ENCODE measurements at regions not wholly inside any gene's neighbourhood (a gene's known extent, or its start where the extent isn't known, plus 50 kb on each side); places are given as distances from the start of the nearest gene placed in this dataset.
A peak's percentile ranks its signal among the peaks of the same experiment; 100 is the strongest.

- Histone ChIP-seq H2AFZ (ENCODE audit: low read length, unreplicated experiment) (no peak overlapping the region), H3K36me3 (ENCODE audit: insufficient read depth, low read length) (no peaks in the 10 kb centered on the region), H3K27me3 (ENCODE audit: insufficient read depth, low read length) (no peaks in the 10 kb centered on the region), H3K27ac (ENCODE audit: low read depth, low read length) (no peak overlapping the region), H3K4me1 (ENCODE audit: control insufficient read depth, insufficient read depth, low read length, unreplicated experiment) (peaks cover 28% of the 10 kb centered on the region), H3K4me3 (ENCODE audit: low read depth, low read length) (no peak overlapping the region), H3K79me2 (ENCODE audit: control insufficient read depth, insufficient read depth, low read length, unreplicated experiment) (no peaks in the 10 kb centered on the region)
These were observed 338.8 kb downstream of the BCOR start for GRCh38 chrX:39758791-39759525.

DNA sequence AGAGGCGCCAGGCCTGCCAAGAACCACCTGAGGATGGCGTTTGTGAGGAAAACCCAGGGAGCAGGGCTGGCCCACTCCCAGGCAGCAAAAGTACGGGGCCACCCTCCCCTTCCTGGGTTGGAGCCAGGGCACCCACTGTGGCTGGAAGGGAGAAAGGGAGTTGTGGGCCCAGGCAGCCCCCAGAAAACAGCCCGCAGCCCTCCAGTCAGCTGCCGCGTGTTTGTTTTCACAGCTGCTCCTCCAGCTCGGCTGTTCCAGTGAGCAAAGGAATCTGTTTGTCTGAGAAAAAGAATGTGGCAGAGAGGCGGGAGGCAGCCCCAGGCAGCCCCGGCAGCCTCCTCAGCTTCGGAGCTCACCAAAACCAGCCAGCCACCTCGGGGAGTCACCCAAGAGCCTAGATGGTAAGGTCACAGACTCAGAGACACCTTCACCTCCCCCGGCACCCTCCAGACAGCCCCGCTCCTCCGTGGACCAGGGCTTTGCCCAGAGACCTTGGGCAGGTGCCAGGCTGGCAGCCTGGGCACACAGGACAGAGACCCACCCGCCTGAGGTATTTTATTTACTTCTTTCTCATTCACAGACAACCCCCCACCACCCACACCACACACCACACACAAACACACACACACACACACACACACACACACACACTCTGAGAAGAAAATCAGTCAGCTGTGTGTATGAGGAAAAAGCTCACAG, 338.1 kb downstream of the BCOR start:
- Histone ChIP-seq H3K27ac (ENCODE audit: low read depth, low read length) (no peak overlapping the region), H3K79me2 (ENCODE audit: control insufficient read depth, insufficient read depth, low read length, unreplicated experiment) (no peaks in the 10 kb centered on the region), H3K4me3 (ENCODE audit: low read depth, low read length) (no peak overlapping the region), H2AFZ (ENCODE audit: low read length, unreplicated experiment) (no peak overlapping the region), H3K36me3 (ENCODE audit: insufficient read depth, low read length) (no peaks in the 10 kb centered on the region), H3K27me3 (ENCODE audit: insufficient read depth, low read length) (no peaks in the 10 kb centered on the region), H3K4me1 (ENCODE audit: control insufficient read depth, insufficient read depth, low read length, unreplicated experiment) (peaks cover 25% of the 10 kb centered on the region)

DNA sequence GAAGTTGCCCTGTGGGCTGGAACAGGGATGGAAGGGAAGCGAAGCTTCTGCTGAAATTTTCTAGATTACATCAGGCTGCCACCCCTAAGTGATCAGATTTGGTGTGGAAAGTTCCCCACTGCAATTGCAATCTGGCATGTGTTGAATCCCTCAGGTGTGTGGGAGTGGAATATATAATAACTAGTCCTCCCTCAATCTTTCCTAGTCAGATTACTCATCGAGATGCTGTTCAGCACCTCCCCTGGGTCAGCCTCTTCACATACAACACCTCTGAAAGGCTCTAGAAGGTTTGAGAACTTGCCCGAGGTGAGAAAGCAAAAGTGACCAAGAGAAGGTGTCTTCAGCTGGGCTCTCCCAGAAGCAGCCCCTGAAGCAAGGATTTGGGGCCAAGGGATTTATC, 336.8 kb downstream of the BCOR start:
- Histone ChIP-seq H3K4me3 (ENCODE audit: low read depth, low read length) (no peak overlapping the region), H3K79me2 (ENCODE audit: control insufficient read depth, insufficient read depth, low read length, unreplicated experiment) (no peaks in the 10 kb centered on the region), H3K27ac (ENCODE audit: low read depth, low read length) (no peak overlapping the region)

DNA sequence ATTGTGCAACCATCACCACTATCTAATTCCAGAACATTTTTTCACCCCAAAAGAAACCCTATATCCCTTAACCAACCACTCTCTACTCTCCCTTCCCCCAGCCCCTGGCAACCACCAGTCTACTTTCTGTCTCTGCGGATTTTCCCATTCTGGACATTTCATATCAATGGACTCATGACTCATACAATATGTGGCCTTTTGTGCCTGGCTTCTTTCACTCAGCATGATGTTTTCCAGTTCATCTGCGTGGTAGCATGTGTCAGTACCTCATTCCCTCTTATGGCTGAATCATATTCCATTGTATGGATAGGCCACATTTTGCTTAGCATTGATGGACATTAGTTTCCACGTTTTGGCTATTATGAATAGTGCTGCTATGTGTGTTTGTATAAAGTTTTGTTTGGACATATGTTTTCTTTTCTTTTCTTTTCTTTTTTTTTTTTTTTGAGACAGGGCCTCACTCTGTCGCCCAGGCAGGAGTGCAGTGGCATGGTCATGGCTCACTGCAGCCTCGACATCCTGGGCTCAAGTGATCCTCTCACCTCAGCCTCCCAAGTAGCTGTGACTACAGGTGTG, 335.4 kb downstream of the BCOR start:
- Histone ChIP-seq H2AFZ (ENCODE audit: low read length, unreplicated experiment) (no peak overlapping the region), H3K4me1 (ENCODE audit: control insufficient read depth, insufficient read depth, low read length, unreplicated experiment) (peaks cover 13% of the 10 kb centered on the region), H3K79me2 (ENCODE audit: control insufficient read depth, insufficient read depth, low read length, unreplicated experiment) (no peaks in the 10 kb centered on the region), H3K4me3 (ENCODE audit: low read depth, low read length) (no peak overlapping the region), H3K27ac (ENCODE audit: low read depth, low read length) (peak overlapping the region; percentile 66), H3K36me3 (ENCODE audit: insufficient read depth, low read length) (no peaks in the 10 kb centered on the region), H3K27me3 (ENCODE audit: insufficient read depth, low read length) (no peaks in the 10 kb centered on the region)

More for the DNA sequence above, 336.8 kb downstream of the BCOR start:
- Histone ChIP-seq H3K27me3 (ENCODE audit: insufficient read depth, low read length) (no peaks in the 10 kb centered on the region), H3K4me1 (ENCODE audit: control insufficient read depth, insufficient read depth, low read length, unreplicated experiment) (peaks cover 18% of the 10 kb centered on the region), H2AFZ (ENCODE audit: low read length, unreplicated experiment) (no peak overlapping the region), H3K36me3 (ENCODE audit: insufficient read depth, low read length) (no peaks in the 10 kb centered on the region)

DNA sequence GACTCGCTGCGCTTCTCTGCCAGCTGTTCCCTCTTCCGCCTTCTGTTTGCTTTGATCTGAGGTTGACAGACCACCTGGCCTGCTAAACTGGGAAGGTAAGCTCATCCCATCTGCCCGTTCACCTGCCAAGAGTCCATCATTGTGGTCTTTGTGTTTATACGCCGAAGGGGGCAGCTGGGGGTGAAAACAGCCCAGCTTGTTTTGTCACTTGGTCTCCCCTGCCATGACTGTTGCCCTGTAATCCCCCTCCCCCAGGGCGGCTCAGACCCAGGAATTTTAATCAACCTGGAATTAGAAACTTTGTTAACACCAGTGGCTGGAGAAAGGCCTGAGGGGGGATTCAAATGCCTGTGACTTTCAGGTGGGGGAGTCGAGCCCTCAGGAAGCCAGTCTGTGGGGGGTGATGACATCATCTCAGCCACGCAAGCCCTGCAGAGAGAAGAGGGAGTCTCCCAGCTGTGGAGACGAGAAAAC, 333.3 kb downstream of the BCOR start:
- H3K36me3 ChIP-seq (ENCODE audit: insufficient read depth, low read length) = no peaks in the 10 kb centered on the region
- no peak overlapping the region for H2AFZ ChIP-seq (ENCODE audit: low read length, unreplicated experiment)
- H3K27me3 ChIP-seq (ENCODE audit: insufficient read depth, low read length) = no peaks in the 10 kb centered on the region
- peaks cover 11% of the 10 kb centered on the region for H3K4me1 ChIP-seq (ENCODE audit: control insufficient read depth, insufficient read depth, low read length, unreplicated experiment)
- H3K27ac ChIP-seq (ENCODE audit: low read depth, low read length) = no peak overlapping the region
- no peaks in the 10 kb centered on the region for H3K79me2 ChIP-seq (ENCODE audit: control insufficient read depth, insufficient read depth, low read length, unreplicated experiment)
- H3K4me3 ChIP-seq (ENCODE audit: low read depth, low read length) = no peak overlapping the region

DNA sequence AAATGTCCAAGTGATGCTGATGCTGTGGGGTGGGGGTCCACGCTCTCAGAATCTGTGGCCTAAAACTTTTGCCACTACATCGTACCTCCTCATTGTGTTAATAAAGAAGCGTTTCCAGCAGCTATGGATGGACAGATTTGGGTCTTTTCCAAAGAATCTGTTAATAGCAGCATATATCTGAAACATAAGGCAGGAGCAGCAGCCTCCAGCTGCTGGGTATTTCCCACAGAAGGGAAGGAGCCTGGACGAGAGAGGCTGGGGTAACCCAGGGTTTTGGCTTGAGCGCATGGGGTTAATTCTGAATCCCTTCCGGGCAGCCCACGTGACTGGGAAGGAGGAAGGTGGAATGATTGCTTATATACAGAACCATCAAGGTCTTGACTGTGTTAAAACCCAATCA, 332.4 kb downstream of the BCOR start:
- H2AFZ ChIP-seq (ENCODE audit: low read length, unreplicated experiment) = no peak overlapping the region
- no peaks in the 10 kb centered on the region for H3K36me3 ChIP-seq (ENCODE audit: insufficient read depth, low read length)
- H3K79me2 ChIP-seq (ENCODE audit: control insufficient read depth, insufficient read depth, low read length, unreplicated experiment) = no peaks in the 10 kb centered on the region
- no peak overlapping the region for H3K4me3 ChIP-seq (ENCODE audit: low read depth, low read length)
- H3K27me3 ChIP-seq (ENCODE audit: insufficient read depth, low read length) = no peaks in the 10 kb centered on the region
- H3K4me1 ChIP-seq (ENCODE audit: control insufficient read depth, insufficient read depth, low read length, unreplicated experiment) = peaks cover 11% of the 10 kb centered on the region
- H3K27ac ChIP-seq (ENCODE audit: low read depth, low read length) = no peak overlapping the region

DNA sequence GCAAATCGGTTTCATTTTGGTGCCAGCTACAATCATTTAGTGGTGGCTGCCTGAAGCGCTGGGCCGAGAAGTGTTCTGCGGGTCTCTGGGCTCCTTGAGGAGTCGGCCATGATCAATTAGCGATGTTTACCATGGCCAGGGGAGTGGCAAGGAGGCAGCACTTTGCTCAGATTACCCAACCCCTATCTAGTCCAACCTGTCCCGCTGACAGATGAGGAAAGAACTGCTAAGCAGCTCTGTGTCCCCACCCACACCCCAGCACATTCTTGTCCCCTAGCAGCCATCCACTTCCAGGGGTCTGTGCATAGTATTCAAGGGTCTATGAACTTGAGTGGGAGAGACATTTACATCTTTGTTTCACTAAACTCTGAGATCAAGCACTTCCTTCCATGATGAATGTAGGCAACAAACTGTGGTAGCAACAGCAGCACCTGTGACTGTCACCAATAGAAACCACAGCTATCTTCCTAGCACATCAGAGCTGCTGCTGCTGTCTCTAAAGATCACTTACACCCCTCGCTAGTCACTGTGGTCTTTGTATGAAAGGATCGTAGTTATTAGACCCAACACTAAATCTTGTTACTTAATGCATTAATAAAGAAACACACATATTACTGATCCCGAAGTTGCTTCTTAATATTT, 331.6 kb downstream of the BCOR start:
- Histone ChIP-seq H3K4me3 (ENCODE audit: low read depth, low read length) (no peak overlapping the region), H3K4me1 (ENCODE audit: control insufficient read depth, insufficient read depth, low read length, unreplicated experiment) (peaks cover 9% of the 10 kb centered on the region), H2AFZ (ENCODE audit: low read length, unreplicated experiment) (no peak overlapping the region), H3K27ac (ENCODE audit: low read depth, low read length) (no peak overlapping the region), H3K36me3 (ENCODE audit: insufficient read depth, low read length) (no peaks in the 10 kb centered on the region), H3K79me2 (ENCODE audit: control insufficient read depth, insufficient read depth, low read length, unreplicated experiment) (no peaks in the 10 kb centered on the region), H3K27me3 (ENCODE audit: insufficient read depth, low read length) (no peaks in the 10 kb centered on the region)

- Histone ChIP-seq H2AFZ (ENCODE audit: low read length, unreplicated experiment) (no peak overlapping the region), H3K4me3 (ENCODE audit: low read depth, low read length) (no peak overlapping the region), H3K27me3 (ENCODE audit: insufficient read depth, low read length) (no peaks in the 10 kb centered on the region), H3K36me3 (ENCODE audit: insufficient read depth, low read length) (no peaks in the 10 kb centered on the region), H3K79me2 (ENCODE audit: control insufficient read depth, insufficient read depth, low read length, unreplicated experiment) (no peaks in the 10 kb centered on the region), H3K4me1 (ENCODE audit: control insufficient read depth, insufficient read depth, low read length, unreplicated experiment) (peaks cover 3% of the 10 kb centered on the region), H3K27ac (ENCODE audit: low read depth, low read length) (no peak overlapping the region)
These were observed 330.9 kb downstream of the BCOR start for GRCh38 chrX:39766855-39767254.

- H3K4me1 ChIP-seq (ENCODE audit: control insufficient read depth, insufficient read depth, low read length, unreplicated experiment) = no peaks in the 10 kb centered on the region
- no peaks in the 10 kb centered on the region for H3K36me3 ChIP-seq (ENCODE audit: insufficient read depth, low read length)
- no peaks in the 10 kb centered on the region for H3K79me2 ChIP-seq (ENCODE audit: control insufficient read depth, insufficient read depth, low read length, unreplicated experiment)
- no peak overlapping the region for H3K27ac ChIP-seq (ENCODE audit: low read depth, low read length)
- no peaks in the 10 kb centered on the region for H3K27me3 ChIP-seq (ENCODE audit: insufficient read depth, low read length)
- H2AFZ ChIP-seq (ENCODE audit: low read length, unreplicated experiment) = no peak overlapping the region
- no peak overlapping the region for H3K4me3 ChIP-seq (ENCODE audit: low read depth, low read length)
These were observed 330.3 kb downstream of the BCOR start for GRCh38 chrX:39767446-39767845.

GRCh38 chrX:39769748-39770147, 328.0 kb downstream of the BCOR start:
- no peaks in the 10 kb centered on the region for H3K27me3 ChIP-seq (ENCODE audit: insufficient read depth, low read length)
- no peaks in the 10 kb centered on the region for H3K36me3 ChIP-seq (ENCODE audit: insufficient read depth, low read length)
- no peak overlapping the region for H3K27ac ChIP-seq (ENCODE audit: low read depth, low read length)
- no peak overlapping the region for H3K4me3 ChIP-seq (ENCODE audit: low read depth, low read length)
- no peaks in the 10 kb centered on the region for H3K4me1 ChIP-seq (ENCODE audit: control insufficient read depth, insufficient read depth, low read length, unreplicated experiment)
- H3K79me2 ChIP-seq (ENCODE audit: control insufficient read depth, insufficient read depth, low read length, unreplicated experiment) = no peaks in the 10 kb centered on the region
- no peak overlapping the region for H2AFZ ChIP-seq (ENCODE audit: low read length, unreplicated experiment)
